GM21526 (cell line): ENCODE measurements at regions not wholly inside any gene's neighbourhood (a gene's known extent, or its start where the extent isn't known, plus 50 kb on each side); places are given as distances from the start of the nearest gene placed in this dataset.

ENCODE experiments used
- ATAC-seq: cut with Tn5 transposase; IDR thresholded peaks from one replicate; pipeline ENCODE4 v1.9.1; 2021; ENCODE audit warnings: moderate library complexity; ENCODE audit not compliant: unreplicated experiment, low FRiP score

GRCh38 chr9:8262625-8263622 is 463.3 kb upstream of the DMAC1 start:
- ATAC-seq, result no peak

GRCh38 chr9:8261737-8262136 is 462.2 kb upstream of the DMAC1 start:
- ATAC-seq, result no peak

DNA sequence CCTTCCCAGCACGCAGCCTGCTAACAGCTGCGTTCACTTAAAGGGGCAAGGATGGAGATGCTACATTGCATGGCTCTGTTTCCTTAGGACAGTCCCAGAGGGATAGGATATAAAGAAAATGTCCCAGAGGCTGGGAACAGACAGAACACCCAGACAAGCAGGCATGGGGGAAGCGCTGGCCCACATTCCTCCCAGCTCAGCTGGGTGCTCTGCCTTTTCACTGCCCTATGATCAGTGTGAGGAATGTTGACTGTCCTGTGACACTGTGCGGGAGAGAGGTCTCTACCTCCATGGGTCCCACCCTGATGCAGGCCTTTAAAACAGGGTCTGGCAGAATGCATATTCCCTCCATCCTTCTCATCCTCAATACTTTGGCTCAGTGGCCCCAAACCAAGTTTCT is 459.4 kb upstream of the DMAC1 start:
- ATAC-seq, result no peak

GRCh38 chr9:8256880-8257279 is 457.3 kb upstream of the DMAC1 start:
- no peak for ATAC-seq

GRCh38 chr9:8255850-8256249 is 456.3 kb upstream of the DMAC1 start:
- no peak for ATAC-seq

DNA sequence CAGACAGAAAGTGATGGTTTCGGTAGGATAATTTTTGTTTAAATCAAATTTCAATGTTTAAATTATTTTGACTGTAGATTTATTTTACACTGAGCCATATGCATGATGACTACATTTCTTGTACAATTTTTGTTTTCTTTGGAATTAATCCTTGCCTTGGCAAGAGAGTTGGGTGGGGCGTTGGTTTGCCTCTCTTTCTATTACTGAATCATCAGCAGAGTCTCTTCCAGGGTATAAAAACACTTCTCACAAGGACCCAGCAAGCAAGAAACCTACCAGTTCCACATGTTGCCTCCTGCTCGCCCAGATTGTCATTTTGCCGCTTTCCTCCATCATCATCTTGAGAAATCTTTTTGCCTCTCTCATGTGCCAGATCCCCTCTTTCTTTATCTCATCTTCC is 455.0 kb upstream of the DMAC1 start:
- no peak for ATAC-seq

- ATAC-seq, result no peak
Observed at GRCh38 chr9:8252445-8252844, 452.9 kb upstream of the DMAC1 start.

DNA sequence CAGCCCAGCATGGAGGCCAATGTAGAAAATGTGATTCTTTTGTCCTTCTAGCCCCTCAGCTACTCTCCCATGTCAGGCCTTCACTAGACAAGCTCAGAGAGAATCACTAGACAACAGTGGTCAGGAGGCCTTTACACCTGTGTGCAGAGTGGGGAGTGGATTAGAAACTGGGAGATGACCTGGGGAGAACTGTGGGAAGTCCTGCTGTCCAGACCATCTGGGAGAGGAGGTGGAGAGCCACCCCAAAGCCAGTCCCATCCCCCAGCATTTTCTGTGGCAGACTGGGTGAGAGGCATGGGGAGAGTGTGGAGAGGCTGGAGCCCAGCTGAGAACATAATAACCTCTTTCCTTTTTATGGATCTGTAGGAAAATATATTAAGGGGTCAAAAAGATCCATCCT is 452.0 kb upstream of the DMAC1 start:
- no peak for ATAC-seq

- no peak for ATAC-seq
Observed at GRCh38 chr9:8244505-8245092, 445.0 kb upstream of the DMAC1 start.

DNA sequence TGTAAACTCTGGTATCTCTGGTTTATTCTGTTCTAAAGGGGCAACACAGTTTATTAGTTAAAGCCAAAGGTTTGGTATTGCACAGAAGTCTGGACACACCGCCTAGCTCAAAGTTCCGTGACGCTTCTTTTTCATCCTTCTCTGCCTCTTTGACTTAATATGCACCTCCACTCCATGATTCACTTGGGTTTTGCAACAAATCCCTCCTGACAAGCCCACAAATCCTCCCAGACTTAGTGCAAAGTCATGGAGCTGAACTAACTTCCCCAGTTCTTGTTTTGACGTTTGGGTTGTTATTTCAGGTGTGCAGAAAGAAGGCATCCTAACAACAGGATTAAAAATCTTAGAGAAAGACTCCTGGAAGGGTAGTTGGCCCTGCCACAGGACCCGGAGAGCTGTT is 441.6 kb upstream of the DMAC1 start:
- ATAC-seq, result no peak

DNA sequence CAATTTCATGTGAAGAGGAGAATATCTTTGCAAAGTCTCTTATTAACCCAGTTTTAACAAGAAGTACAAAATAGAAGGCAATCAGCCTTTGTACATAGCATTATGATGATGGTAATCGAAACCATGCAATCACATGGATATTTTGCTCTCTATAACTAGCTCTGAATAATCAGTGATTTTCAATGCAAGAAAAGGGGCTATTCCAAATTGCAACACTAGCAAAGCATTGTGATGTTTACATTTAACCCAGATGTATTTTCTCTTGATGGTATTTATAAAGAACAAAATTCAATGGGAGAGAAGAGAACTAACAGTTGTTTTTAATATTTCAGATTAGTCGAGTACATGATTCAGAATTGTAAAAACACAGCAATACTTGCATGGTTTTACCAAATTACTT is 437.5 kb upstream of the DMAC1 start:
- no peak for ATAC-seq

- no peak for ATAC-seq
Observed at GRCh38 chr9:8235489-8235888, 435.9 kb upstream of the DMAC1 start.

DNA sequence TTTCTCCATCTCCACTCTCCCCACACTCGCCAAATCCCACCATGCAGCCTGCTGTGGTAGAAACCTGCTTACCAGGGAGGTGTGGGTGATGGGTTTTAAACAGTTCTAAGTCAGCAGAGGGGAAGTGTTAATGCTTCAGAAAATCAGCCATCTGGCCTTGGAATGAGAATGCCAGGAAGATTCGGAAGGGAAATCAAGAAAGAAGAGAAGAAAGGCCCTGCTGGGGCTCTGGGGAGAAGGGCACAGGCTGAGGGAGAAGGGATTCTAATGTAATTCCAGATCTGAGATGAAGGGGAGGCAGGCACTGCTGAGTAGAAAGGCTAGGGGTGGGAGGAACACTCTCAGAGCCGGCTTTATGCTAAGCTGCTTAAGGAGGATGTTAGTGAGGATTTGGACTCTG is 434.7 kb upstream of the DMAC1 start:
- no peak for ATAC-seq

DNA sequence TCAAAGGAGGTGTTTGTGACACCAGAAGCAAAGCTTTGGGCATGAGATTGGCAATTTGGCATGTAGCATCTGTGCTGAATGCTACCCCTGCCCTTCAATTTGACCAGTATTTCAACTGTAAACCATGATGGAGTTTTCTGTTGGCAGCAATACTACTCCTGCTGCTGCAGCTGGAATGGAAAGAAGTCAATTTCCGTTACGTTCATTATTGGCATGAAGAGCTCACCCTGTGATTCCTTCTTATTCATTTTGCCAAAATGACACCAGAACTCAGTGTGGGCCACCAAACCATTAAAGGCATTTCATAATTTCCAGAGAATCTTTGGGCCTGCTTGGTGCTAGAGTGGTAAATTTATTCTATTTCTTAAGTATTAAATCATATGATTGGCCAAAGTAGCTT is 433.1 kb upstream of the DMAC1 start:
- no peak for ATAC-seq

DNA sequence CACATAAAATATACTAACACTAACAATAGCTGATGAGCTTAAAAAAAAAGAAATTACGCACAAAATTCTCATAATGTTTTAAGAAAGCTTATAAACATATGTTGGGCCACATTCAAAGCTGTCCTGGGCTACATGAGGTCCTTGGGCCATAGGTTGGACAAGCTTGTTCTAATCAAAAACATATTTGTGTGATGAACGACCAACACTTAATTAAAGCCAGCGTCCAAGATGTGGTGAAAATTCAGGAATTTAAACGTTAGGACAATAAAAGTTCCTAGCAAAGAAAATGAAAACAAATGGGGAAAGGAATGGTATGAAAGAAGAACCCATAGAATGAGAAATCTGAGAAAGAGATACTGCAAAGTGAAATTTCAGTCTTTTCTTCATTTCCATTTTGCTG is 429.6 kb upstream of the DMAC1 start:
- no peak for ATAC-seq

- no peak for ATAC-seq
Observed at GRCh38 chr9:8224381-8224801, 424.8 kb upstream of the DMAC1 start.

DNA sequence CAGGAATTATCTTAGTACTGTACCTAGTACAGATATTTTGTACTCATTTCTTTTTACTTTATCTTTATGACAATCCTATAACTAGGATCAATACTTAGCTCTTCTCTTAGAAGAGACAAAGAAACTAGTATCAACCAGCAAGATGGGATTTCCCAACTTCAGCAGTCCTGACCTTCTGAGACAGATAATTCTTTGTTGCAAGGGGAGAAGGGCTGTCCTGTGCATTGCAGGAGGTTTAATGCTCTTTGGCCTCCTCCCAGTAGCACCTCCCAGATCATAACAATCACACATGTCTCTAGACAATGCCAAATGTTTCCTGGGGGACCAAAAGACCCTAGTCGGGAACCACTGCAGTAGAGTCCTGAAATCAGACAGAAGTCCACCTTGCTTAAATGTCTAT is 424.3 kb upstream of the DMAC1 start:
- ATAC-seq, result no peak

DNA sequence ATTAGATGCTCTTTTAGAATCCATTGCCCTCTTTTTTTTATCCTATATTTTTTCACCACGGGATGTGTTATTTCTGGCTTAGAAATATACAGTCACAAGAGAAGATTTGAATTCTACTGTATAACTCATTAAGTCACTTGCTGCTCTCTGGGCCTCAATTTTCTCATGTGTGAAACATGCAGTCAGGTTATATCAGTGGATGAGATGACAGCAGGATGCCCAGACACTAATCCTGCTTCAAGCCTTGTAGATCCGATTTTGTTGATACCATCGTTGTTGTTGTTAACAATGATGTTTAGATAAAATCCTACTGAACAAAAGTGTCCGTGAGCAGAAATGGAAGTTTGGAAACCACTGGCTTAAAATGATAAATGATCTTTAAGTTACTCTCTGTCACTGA is 421.9 kb upstream of the DMAC1 start:
- no peak for ATAC-seq

DNA sequence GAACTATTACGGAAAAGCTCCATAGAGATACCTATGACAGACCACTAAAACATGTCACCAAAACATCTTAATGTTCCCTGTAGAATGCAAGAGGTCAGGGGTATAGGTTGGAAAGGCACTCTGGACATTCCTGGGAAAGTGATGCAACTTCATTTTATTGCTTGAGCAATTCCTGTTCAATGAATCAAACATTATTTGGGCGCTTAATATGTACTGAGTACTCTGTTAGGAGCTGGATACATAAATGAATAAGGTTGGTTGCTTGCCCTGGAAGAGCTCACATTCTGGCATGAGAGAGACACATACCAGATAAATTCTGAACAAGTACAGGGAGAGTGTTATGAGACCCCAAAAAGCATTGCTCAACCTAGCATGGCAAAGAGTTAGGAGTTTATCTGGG is 408.9 kb upstream of the DMAC1 start:
- ATAC-seq, result no peak

DNA sequence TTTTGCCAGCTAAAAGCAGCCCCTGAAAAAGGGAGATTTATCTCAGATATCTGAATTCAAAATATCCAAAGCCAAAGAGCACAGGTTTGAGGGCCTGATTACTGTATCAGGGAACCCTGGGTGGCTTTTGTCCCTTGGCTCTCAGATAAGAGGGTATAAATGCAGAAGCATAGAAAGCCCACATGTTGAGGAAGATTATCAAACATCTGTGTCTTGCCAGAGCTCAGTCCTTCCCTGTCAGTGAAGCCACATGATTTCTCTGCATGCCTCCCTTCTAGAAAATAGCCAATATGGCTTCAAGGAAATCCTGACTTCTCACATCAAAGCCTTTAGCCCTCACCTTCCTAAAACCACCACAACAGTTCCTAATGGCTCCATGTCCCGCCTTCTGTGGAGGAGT is 408.0 kb upstream of the DMAC1 start:
- no peak for ATAC-seq

- ATAC-seq, result no peak
Observed at GRCh38 chr9:8206720-8207119, 407.1 kb upstream of the DMAC1 start.

DNA sequence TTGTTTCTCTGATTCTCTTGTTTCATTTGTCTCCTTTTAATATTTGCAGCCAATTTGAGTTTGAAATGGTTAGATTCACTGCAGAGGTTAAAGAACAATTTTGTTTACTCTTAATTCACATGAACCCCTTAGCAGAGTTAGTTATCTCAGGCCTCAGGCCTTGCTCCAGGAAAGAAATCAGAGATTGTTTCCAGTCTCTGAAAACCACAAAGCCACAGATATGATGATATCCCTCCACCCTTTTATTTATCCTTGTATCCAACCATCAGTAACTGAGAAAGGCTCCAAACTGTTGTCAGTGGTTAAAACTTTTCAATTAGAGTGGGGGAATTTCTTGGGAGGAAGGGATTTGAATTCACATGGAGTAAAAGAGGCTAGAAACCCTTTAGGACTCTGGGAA is 406.0 kb upstream of the DMAC1 start:
- no peak for ATAC-seq
